ENCODE measurements at regions not wholly inside any gene's neighbourhood (a gene's known extent, or its start where the extent isn't known, plus 50 kb on each side); places are given as distances from the start of the nearest gene placed in this dataset.

GRCh38 chr5:96236051-96236450 lies 197.0 kb downstream of the PCSK1 start:
- Mint-ChIP-seq H3K36me3 (no peaks in the 10 kb centered on the region), H3K4me3 (no peak overlapping the region), H3K9me3 (no peaks in the 10 kb centered on the region), H3K27ac (no peak overlapping the region), H3K4me1 (no peaks in the 10 kb centered on the region), H3K27me3 (peaks cover 6% of the 10 kb centered on the region)
- CTCF ChIA-PET: no interaction called here
- DNase-seq: no peak

- peaks cover 6% of the 10 kb centered on the region for H3K27me3 Mint-ChIP-seq
- H3K36me3 Mint-ChIP-seq: no peaks in the 10 kb centered on the region
- no peak overlapping the region for H3K27ac Mint-ChIP-seq
- CTCF ChIA-PET: no interaction called here
- no peaks in the 10 kb centered on the region for H3K9me3 Mint-ChIP-seq
- DNase-seq: no peak
- H3K4me1 Mint-ChIP-seq: no peaks in the 10 kb centered on the region
- no peak overlapping the region for H3K4me3 Mint-ChIP-seq
These were observed 197.8 kb downstream of the PCSK1 start for GRCh38 chr5:96235008-96235910.

- Mint-ChIP-seq H3K9me3 (no peaks in the 10 kb centered on the region), H3K27me3 (peaks cover 3% of the 10 kb centered on the region), H3K4me1 (no peaks in the 10 kb centered on the region), H3K36me3 (no peaks in the 10 kb centered on the region), H3K4me3 (no peak overlapping the region), H3K27ac (no peak overlapping the region)
- no peak for DNase-seq
- CTCF ChIA-PET: no interaction called here
These were observed 200.4 kb downstream of the PCSK1 start for GRCh38 chr5:96232602-96233001.

- no peaks in the 10 kb centered on the region for H3K27me3 Mint-ChIP-seq
- H3K4me3 Mint-ChIP-seq: no peak overlapping the region
- no peak overlapping the region for H3K27ac Mint-ChIP-seq
- no peak for DNase-seq
- no peaks in the 10 kb centered on the region for H3K9me3 Mint-ChIP-seq
- H3K4me1 Mint-ChIP-seq: no peaks in the 10 kb centered on the region
- no peaks in the 10 kb centered on the region for H3K36me3 Mint-ChIP-seq
- CTCF ChIA-PET: no interaction called here
These were observed 203.9 kb downstream of the PCSK1 start for GRCh38 chr5:96229188-96229587.

- Mint-ChIP-seq H3K4me1 (no peaks in the 10 kb centered on the region), H3K9me3 (no peaks in the 10 kb centered on the region), H3K27me3 (no peaks in the 10 kb centered on the region), H3K27ac (no peak overlapping the region), H3K36me3 (no peaks in the 10 kb centered on the region), H3K4me3 (no peak overlapping the region)
- CTCF ChIA-PET: no interaction called here
- no peak for DNase-seq
These were observed 204.6 kb downstream of the PCSK1 start for GRCh38 chr5:96228408-96228807.

- Mint-ChIP-seq H3K27ac (no peak overlapping the region), H3K4me3 (no peak overlapping the region), H3K36me3 (no peaks in the 10 kb centered on the region), H3K27me3 (no peaks in the 10 kb centered on the region), H3K4me1 (no peaks in the 10 kb centered on the region), H3K9me3 (no peaks in the 10 kb centered on the region)
- no peak for DNase-seq
- CTCF ChIA-PET: no interaction called here
These were observed 205.1 kb downstream of the PCSK1 start for GRCh38 chr5:96227957-96228356.

- no peaks in the 10 kb centered on the region for H3K27me3 Mint-ChIP-seq
- CTCF ChIA-PET: no interaction called here
- no peaks in the 10 kb centered on the region for H3K4me1 Mint-ChIP-seq
- H3K36me3 Mint-ChIP-seq: no peaks in the 10 kb centered on the region
- H3K4me3 Mint-ChIP-seq: no peak overlapping the region
- no peaks in the 10 kb centered on the region for H3K9me3 Mint-ChIP-seq
- DNase-seq: no peak
- no peak overlapping the region for H3K27ac Mint-ChIP-seq
These were observed 206.0 kb downstream of the PCSK1 start for GRCh38 chr5:96226941-96227552.

GRCh38 chr5:96222129-96222528 lies 210.9 kb downstream of the PCSK1 start:
- CTCF ChIA-PET: no interaction called here
- H3K4me3 Mint-ChIP-seq: no peak overlapping the region
- no peak overlapping the region for H3K27ac Mint-ChIP-seq
- H3K9me3 Mint-ChIP-seq: no peaks in the 10 kb centered on the region
- no peaks in the 10 kb centered on the region for H3K4me1 Mint-ChIP-seq
- H3K27me3 Mint-ChIP-seq: no peaks in the 10 kb centered on the region
- no peaks in the 10 kb centered on the region for H3K36me3 Mint-ChIP-seq
- no peak for DNase-seq

- H3K9me3 Mint-ChIP-seq: no peaks in the 10 kb centered on the region
- DNase-seq: no peak
- no peaks in the 10 kb centered on the region for H3K27me3 Mint-ChIP-seq
- no peaks in the 10 kb centered on the region for H3K36me3 Mint-ChIP-seq
- CTCF ChIA-PET: interaction anchor here (1.4 kb wide), 1 partner anchor 115 kb away, joined by 4 read pairs; no protein-coding TSS in a partner anchor
- H3K4me3 Mint-ChIP-seq: no peak overlapping the region
- H3K27ac Mint-ChIP-seq: no peak overlapping the region
- H3K4me1 Mint-ChIP-seq: no peaks in the 10 kb centered on the region
These were observed 212.2 kb downstream of the PCSK1 start for GRCh38 chr5:96220610-96221390.

DNA sequence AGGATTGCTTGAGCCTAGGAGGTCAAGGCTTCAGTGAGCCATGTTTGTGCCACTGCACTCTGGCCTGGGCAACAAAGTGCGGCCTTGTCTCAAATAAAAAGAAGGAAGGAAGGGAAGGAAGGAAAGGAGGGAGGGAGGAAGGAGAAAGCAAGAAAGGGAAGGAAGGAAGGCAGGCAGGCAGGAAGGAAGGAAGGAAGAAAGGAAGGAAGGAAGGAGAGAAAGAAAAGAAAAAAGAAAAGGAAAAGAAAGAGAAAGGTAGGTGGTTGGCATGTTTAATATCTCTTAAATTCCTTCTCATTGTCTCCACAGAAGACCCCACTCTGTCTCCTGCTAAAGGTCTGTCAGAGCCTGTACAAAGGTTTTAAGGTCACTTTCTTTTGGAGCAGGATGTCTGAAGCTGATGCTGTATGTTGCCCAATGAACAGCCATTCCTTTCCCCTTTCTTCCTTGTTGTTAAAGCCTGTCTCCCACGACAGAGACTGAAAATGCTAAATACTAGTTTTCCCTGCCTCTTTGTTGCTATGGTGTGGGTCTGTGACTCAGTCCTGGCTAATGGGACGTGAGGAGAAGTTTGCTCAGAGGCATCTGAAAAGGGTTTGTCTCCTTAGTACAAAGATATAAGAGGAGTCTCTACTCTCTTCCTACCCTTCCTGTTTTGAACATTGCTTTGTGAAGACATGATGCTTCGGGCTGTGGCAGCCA lies 213.3 kb downstream of the PCSK1 start:
- Mint-ChIP-seq H3K36me3 (no peaks in the 10 kb centered on the region), H3K9me3 (no peaks in the 10 kb centered on the region), H3K4me3 (no peak overlapping the region), H3K4me1 (no peaks in the 10 kb centered on the region), H3K27me3 (no peaks in the 10 kb centered on the region), H3K27ac (no peak overlapping the region)
- CTCF ChIA-PET: interaction anchor here (1.4 kb wide), 1 partner anchor 116 kb away, joined by 4 read pairs; no protein-coding TSS in a partner anchor
- DNase-seq: no peak

DNA sequence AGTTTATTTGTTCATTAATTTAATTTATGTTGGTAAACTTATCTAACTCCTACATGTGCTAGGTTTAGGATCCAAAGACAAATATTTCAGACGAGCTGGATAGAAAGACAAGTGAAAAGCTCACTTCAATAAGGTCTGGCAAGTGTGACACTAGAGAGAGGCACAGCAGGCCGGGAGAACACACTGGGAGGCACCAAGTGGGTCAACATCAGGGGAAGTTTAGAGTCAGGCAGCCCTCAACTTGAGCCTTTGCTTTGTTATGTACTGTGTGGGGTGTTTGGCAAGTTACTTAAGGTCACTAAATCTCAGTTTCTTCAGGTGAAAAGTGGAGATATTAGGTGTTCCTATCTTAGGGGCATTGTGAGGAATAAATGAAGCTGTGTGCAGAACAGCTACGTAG lies 214.4 kb downstream of the PCSK1 start:
- Mint-ChIP-seq H3K27ac (no peak overlapping the region), H3K4me1 (no peaks in the 10 kb centered on the region), H3K36me3 (no peaks in the 10 kb centered on the region), H3K4me3 (no peak overlapping the region), H3K9me3 (no peaks in the 10 kb centered on the region), H3K27me3 (no peaks in the 10 kb centered on the region)
- CTCF ChIA-PET: no interaction called here
- no peak for DNase-seq

- H3K4me3 Mint-ChIP-seq: no peak overlapping the region
These were observed 218.4 kb downstream of the PCSK1 start for GRCh38 chr5:96214442-96215197.

DNA sequence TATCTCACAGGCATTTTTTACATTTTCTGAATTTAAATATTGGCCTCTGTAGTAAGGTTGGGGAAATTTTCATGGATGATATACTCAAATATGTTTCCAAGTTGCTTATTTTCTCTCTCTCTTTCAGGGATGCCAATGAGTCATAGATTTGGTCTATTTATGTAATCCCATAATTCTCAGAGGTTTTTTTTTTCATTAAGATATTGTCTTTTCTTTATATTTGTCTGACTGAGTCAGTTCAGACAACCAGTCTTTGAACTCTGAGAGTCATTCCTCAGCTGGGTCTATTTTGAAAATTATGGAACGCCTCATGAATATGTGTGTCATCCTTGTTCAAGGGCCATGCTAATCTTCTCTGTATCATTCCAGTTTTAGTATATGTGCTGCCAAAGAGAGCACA lies 223.2 kb downstream of the PCSK1 start:
- CTCF ChIA-PET: no interaction called here
- DNase-seq: no peak
- Mint-ChIP-seq H3K4me3 (no peak overlapping the region), H3K27ac (no peak overlapping the region), H3K27me3 (no peaks in the 10 kb centered on the region), H3K4me1 (no peaks in the 10 kb centered on the region), H3K36me3 (no peaks in the 10 kb centered on the region), H3K9me3 (peaks cover 10% of the 10 kb centered on the region)

More at GRCh38 chr5:96214442-96215197, 218.4 kb downstream of the PCSK1 start:
- H3K27me3 Mint-ChIP-seq: no peaks in the 10 kb centered on the region
- no peaks in the 10 kb centered on the region for H3K4me1 Mint-ChIP-seq
- no peak for DNase-seq
- no peaks in the 10 kb centered on the region for H3K9me3 Mint-ChIP-seq
- CTCF ChIA-PET: no interaction called here
- H3K36me3 Mint-ChIP-seq: no peaks in the 10 kb centered on the region
- H3K27ac Mint-ChIP-seq: no peak overlapping the region
